NCI-H128 (cell line): ENCODE measurements at regions not wholly inside any gene's neighbourhood (a gene's known extent, or its start where the extent isn't known, plus 50 kb on each side); places are given as distances from the start of the nearest gene placed in this dataset.

Source experiments
- DNase-seq: peaks from one replicate; lab custom pipeline; 2025; ENCODE audit not compliant: unreplicated experiment; lab: John Stamatoyannopoulos, UW

DNA sequence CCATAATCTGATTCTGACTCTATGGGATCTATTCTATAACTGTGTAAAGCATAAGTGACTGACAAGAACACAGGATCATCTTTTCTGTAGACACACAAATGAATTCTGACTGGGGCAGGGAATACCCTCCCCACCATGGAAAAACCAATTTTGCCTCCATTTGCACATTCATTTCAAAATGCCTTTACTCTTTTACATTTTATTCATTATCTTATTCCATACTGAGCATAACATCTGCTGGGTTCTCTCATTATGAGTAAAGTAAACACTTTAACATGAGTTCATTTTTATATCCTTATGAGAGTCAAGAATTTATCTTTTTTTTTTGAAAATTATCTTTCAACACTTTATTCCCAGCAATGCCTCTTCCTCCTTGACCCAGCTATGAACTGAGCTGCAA, 163.5 kb downstream of the RNF152 start:
- no peak for DNase-seq

DNA sequence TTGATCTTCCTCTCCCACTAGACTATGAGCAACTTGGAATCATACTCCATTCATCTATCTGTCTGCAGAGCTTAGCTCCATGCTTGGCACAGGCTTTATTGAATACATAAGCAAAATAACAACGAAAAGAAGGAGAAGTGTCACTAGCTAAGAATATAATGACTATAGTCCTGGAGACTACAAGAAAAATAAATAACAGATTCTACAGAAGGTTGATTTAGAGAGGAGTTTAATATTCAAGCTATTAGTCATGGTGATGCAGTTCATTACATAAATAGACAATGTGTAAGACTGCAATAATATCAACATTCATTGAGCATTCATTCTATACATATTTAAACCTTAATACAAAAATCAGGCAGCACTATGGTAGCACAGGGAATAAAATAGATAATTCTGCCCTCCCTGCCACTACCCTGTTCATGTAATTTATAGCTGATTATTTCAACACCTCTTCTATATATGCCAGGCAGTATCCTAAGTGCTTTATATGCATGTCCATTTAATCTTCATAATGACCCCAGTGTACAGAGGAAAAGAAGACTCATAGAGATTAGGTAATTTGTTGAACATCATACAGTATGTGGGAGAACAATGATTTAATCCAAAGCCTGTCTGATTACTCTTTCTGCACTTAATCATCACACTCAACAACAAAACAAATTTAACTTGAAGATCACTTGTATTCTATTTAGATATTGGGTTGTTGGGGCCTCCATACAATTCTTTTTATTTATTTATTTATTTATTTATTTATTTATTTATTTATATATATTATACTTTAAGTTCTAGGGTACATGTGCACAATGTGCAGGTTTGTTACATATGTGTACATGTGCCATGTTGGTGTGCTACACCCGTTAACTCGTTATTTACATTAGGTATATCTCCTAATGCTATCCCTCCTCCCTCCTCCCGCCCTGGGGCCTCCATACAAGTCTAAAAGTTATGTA, 165.3 kb downstream of the RNF152 start:
- no peak for DNase-seq

DNA sequence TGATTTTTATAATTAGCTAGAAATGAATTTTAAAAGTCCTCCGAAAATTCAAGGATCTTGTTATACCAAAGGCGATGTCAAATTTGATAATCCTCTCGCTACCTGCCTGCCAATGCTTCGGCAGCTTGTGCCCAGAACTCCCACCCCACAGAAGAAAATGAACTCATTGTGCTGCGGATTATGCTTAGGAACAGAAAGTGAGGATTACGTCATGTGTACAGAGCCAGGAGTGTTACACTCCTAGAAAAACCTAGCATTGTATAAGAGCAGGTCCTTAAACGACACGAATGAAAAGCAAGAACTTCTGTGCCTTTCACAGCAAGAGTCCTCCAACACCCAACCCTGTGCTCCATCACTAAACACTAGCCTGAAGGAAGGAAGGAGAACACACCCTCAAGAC, 168.3 kb downstream of the RNF152 start:
- DNase-seq: no peak

DNA sequence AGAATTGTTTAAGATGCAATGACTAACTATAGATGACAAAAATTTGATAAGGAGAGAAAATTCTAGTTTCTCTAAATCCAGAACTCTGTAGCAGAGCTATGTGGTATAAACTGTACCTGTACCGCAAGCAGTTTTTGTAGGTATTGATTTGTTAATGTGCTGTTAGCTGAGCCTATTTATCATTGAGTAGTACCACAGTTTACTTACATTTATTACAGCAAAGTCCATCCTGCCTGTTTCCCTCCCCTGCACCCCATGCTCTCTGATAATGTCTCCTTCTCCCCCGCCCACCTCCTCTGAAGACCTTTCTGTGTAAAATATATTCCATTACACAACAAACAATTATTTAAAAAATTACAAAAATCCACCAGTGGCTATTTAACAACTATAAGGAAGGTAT, 170.6 kb downstream of the RNF152 start:
- no peak for DNase-seq

DNA sequence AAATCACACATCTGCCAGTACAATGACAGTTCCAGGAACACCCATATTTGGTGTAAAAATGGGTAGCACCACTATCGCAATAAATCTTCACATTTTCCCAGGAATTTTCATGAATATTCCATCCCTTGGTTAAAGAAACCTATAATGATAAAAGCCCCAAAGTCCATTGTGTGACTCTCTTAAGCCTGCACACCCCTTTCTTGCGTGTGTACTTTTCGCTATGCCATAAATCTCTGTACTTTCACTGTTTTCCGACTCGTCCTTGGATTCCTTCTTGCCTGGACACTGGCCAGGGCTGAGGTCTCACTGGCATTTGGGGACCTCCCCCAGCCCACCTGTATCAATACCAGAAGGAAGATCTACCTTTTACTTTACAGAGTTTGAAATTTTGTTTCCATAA, 172.3 kb downstream of the RNF152 start:
- no peak for DNase-seq

DNA sequence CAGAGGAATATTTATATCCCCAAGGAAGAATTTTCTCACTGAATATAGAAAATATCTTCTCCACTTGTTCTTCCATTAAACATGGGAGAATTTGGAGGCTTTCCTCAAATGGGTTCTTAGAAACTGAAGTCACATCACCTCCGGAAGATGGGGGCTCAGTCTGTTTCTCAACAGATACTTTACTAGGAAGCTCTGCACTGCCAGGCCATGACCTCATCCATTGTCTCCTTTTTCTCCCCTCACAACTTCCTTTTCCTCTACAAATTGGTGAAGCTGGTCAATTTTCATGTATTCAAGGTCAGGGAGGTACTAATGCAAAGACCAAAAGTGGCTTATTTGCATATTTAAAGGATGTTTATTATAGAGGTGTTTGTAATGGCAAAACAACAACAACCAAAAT, 173.1 kb downstream of the RNF152 start:
- no peak for DNase-seq

DNA sequence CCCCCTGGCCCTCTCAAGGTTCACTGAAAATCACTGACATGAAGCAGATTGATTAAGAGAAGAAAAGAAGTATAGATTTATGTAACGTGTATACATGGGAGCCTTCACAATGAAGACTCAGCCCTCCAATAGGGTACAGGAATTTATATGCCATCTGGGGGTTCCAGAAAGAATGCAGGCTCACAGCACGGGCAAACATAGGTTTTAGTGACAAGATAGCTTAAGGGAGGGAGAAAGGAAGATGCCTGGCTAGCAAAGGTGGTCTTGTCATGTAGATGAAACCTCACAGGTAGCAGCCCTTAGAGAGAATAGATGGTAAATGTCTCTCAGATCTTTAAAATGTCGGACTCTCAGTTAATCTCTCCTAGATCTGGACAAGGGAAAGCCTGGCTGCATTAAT, 173.9 kb downstream of the RNF152 start:
- no peak for DNase-seq

DNA sequence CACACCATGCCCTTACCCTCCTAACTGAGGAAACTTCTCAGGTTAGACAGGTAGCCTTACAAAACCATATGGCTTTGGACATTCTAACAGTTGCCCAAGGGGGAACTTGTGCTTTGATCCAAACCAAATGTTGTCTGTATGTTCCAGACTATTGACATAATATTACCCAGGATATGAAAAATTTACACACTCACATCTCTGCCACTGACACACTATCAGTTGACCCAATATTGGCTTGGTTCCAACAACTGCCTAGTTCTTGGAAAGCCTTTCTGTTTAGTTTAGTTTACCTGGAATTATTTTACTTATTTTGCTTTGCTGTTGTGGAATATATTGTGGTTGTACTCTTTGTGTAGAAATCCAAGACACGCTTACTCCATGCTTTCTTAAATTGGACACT, 178.4 kb downstream of the RNF152 start:
- no peak for DNase-seq

DNA sequence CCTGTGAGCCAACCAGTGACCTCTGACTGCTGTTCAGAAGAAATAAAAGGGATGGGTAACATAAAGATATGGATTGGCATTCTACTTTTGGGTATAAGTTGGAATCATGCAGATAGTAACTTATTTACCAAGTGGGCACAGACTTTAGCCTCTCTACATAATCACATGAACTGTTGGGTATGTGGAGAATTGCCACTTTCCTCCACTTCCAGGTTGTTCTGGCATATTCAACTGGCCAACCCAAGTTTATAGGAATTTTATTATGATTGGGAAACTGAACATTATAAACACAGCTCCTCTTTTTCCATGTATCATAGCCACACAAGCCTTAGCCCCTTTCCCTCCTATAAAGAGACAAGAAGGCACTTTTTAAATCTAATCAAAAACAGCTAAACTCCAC, 179.3 kb downstream of the RNF152 start:
- no peak for DNase-seq

DNA sequence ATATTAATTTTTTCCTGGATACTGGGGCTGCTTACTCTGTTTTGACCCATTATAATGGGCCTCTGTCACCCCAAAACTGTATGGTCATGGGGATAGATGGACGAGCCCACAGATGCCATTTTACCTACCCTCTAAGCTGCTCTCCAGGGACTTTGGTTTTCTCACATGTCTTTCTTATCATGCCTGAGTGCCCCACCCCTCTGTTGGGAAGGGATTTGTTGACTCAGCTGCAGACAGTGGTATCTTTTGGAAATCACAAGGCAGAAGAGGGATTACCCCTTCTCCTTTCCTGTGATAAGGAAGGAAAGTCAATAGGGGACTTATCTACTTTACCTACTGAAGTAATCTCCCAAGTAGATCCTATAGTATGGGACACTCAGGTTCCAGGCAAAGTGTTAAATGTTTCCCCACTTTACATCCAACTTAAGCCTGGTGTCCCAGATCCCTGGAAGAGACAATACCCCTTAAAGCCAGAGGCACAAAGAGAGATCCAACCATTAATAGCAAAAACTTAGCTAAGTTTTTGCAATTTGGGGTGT, 182.7 kb downstream of the RNF152 start:
- no peak for DNase-seq

DNA sequence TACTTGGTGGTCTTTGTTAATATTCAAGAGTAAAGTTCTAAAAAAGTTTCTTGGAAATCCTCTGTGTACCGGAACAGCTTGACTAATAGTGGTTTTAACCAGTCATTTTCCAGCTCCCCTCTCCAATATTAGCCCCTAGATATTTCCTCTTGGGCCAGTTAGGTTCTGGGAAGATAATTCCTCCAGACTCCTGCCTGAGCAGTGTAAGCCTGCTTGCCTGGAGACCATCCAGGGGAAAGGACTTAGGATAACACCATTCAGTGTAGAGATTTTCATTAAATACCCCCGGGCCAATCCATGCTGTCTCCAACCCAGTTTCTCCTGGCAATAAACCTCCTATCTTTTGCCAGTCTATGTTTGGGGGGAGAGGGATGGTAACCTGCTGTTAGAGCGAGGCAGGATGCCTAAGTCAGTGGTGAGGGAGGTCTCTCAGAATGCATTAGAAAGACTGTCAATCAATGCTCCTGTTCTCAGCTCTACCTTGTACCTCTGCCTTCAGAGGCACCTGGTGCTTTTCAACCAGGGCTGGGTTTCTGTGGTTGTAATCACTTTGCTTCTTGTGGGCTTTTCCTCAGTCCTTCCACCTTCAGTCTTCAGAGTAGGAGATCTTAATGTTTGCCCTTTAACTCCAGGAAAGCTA, 186.4 kb downstream of the RNF152 start:
- DNase-seq: no peak

DNA sequence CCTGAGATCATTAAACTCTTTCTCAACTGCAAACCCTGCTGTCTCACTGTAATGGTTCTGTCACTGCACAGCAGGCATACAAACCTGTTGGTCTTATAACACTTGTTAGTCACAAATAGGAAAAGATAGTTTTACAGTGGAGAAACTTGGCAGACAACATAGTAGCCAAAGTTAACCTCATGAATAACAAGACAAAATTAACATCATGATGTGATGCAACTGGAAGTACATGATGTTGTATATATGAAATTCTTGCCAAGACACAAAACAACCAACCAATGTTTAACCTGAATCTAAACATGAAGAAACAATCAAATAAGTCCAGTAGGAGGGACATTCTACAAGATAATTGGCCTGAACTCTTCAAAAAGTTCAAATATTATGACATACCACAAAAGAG, 189.3 kb downstream of the RNF152 start:
- no peak for DNase-seq

DNA sequence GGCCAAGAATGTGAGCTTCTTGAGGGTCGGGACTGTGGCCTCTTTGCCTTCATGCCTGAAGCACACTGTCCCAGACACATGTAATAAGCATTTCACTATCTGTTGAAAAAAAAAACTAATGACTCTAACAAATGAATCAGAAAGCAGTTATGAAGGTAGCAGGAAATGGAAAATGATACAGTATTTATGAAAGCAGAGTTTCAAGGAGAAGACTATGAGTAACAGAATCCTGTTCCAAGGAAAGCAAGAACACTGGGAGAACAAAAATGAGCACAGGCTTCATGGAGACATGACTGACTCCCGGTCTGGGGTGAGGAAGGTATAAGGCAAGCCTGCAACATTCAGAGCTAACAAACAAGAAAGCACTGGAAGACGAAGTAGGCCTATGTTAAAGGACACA, 190.8 kb downstream of the RNF152 start:
- DNase-seq: no peak

DNA sequence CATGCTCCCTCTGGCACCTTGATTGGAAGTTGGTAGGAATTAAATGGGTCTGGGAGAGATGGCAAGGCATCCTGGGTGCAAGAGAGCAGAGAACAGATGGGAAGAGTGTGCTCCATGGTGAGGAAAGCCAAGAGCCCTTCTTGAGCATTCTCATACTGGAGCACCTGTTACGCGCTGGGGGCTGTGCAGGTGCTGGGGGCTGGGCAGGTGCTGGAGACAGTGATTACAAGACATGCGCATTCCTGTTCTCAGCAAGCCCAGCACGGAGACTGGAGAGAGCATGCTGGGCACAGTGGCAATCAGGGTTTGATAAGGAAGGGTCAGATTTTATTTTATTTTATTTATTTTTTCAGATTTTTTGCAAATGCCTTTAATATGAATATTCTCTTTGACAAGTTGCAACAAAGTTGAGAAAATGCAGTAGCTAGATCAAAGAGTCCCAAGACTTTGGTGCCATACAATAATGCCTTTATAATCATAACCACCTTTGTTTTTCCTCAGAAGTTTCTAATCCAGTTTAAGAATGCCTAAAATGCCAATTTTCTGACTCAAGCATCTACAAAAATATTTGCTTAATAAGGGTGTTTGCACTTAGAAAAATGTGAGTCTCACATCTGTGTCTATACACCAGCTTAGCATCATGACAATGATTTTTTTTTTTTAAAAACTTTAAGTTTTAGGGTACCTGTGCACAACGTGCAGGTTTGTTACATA, 193.3 kb downstream of the RNF152 start:
- no peak for DNase-seq

DNA sequence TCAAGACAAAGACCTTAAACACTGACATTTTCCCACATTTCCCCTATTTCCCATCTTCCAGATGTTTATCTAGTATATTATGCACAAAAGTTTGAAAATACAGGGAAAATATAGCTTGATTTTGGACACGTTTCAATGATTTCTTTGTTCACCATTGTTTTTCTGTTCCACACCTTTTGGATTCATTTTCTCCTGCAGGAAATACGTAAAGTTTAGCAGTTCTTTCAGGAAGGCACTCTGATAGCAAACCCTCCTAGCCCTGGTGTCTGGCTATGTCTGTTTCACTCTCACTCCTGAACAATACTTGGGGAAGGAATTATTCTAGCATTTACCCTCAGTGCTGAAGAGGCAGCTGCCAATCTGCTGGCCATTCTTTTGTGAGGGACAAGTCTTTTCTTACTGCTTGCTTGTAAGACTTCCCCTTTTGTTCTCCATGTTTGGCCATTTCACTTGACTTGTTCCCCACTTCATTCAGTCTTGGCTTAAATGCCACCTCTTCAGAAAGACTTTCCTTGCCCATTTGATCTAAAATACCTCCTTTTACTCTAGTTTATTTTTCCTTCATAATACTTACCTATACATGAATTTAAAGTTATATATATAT, 195.4 kb downstream of the RNF152 start:
- DNase-seq: no peak

DNA sequence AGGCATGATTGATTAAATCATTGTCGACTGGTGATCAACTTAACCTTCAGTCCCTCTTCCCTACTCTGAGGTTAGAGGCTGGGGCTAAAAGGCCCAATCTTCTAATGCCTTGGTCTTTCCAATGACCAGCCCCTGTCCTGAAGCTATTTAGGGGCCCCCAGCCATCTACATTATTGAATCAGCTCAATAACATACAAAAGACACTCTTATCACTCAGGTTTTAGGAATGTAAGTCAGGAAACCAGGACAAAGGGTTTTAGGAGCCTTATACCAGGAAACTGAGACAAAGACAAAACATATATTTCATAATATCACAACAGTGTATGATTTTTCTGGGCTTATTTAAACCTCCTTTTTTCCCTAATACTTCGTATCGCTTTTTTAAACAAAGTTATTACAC, 198.6 kb downstream of the RNF152 start:
- DNase-seq: no peak

DNA sequence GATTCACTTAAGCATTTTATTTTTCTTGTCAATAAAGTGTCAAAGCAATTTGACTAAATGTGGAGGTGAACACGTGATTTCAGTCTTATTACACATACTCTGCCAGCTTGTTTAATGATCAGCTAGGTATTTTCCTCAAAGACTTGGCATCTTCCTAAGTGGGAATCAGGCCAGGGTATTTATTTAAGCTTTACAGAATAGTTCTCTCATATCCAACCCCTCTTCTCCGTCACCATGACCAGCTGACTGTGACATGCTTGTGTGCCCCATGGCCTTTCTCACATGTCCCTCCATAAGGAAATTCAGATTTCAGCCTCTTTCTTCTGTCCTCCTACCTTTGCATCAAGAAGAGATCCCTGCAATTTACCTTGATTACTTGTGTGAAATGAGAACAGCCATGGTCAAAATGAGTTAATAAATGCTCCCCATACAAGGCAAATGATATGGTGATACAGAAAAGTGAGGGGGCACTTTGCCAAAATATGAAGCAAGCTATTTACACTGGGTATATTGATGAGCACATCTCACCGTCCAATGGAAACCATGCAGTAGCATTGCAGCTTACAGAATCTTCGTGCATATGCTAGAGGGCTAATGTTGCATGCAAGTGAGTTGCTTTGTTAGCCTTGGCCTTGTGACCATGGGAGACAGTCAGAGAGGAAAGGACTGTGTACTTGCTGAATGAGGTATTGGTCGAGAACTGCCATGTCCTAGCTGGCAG, 202.2 kb downstream of the RNF152 start:
- no peak for DNase-seq

DNA sequence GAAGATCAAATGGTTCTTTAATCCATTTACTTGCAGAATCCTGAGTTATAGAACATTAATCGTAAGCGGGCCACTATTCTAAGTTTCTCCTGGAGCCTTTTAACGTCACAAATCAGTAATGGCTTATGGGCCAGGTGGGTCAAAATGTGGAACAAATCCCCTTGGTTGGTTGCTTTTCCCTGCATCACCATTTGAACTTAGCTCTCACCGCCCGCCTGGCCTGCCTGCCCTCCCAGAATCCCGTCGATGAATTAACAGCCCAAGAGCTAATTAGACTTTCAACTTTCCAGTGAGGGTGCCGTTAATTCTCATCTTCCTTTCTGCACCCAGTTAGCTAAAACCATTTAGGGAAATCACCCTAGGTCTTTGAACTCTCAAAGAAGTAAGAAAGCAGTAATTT, 205.5 kb downstream of the RNF152 start:
- no peak for DNase-seq

DNA sequence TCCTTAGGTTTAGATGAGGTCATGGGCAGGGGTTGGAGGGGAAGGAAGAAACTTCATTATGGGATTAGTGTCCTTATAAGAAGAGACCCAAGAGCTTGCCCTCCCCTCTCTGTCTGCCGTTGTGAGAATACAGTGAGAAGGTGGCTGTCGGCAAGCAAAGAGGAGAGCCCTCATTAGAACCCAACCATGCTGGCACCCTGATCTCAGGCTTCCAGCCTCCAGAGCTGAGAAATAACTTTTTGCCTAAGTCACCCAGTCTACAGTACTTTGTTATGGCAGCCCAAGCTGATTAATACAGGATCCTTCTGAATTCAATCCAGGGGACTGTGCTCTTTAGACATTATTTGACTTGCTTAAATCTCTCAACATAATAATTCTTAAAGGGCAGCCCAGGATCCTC, 209.0 kb downstream of the RNF152 start:
- no peak for DNase-seq

DNA sequence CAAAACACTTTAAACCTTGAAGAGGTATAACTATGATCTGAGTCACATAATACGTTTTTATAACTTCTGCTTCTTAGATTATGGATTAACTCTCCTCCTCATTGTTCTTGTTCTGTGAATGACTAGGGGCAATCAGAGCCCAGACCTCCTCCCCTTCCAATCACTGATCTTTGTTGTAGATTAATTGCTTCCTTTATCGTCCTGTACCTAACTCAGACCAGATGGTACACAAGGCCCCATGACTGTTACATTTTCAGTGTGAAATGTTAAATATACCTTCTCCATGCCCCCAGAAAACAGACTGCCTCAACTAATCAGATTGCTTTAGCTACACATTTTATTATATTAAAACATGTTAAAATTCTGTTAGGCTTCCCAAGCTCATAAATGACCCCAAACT, 211.7 kb downstream of the RNF152 start:
- no peak for DNase-seq

DNA sequence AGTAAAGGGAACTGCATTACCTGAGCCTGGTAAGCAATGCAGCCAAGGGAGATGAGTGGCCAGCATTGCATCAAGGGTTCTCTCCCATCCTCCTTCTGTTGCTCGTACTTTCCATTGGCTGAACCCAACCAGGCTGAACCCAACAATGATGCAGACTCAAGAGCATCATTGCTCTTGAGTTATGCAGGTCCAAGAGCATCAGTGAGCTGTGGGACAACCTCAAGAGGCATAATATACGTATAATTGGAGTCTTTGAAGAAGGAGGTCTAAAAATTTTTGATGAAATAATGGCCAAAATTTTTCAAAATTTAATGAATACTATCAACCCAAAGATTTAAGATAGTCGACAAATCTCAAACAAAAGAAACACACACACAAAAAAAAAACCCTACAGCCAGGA, 213.0 kb downstream of the RNF152 start:
- DNase-seq: no peak
